ENCODE measurements at regions not wholly inside any gene's neighbourhood (a gene's known extent, or its start where the extent isn't known, plus 50 kb on each side); places are given as distances from the start of the nearest gene placed in this dataset.
A peak's percentile ranks its signal among the peaks of the same experiment; 100 is the strongest.

DNA sequence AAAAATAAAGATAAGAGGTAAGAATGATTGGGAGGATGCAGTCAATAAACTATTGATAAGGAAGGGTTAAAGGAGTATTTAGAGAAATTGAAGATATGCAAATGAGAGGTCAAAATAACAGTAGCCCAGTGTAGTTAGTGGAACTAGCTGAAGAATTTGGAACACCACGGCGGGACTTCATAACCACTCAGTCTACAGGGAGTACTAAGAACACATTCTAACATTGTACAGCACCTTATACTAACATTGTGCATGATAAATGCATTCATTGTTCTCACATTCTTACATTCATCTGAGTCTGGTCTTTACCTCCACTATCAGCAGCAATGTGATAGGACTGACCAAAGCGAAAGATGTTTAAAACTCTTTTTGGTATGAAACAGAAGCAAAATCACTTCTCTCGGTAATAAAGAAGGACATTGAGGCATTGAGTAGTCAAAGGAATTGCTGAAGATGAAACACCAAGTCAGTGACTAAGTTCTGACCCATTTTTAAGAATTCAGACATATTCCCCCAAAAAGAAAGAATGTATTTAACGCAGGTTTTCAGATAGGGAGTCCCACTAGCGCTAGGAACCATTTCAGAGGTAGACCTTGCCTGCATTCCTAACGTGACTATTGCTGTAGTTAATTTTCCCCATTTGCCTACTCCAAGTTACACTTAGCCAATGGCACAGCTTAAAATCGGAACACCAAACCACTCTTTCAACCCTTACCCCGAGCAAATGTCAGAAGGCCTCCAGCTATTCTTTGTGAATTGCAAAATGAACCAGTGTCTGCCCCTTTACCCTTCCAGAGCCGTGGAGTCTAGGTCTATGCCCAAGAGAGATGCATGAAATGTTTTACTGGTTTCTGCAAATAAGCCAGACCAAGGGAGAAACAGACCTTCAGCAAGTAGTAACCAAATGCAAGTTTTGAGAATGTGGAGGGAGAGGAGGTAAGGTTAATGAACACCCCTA lies 108.8 kb upstream of the IRF2BP2 start:
- no peak for FAIRE-seq
- in situ Hi-C loops (cut with MboI) (no loop called here), intact Hi-C loops (cut with micrococcal nuclease) (no loop called here)
- Histone ChIP-seq H3K27ac (ENCODE audit: extremely low read depth, low read depth, low read length) (no peak overlapping the region), H3K4me1 (replicated peaks in 1 of 2; ENCODE audit: control insufficient read depth in 2 of 2, insufficient read depth in 2 of 2, low read length in 2 of 2) (peaks cover 24 to 55% of the 10 kb centered on the region in 2 experiments), H4K20me1 (replicated peaks; ENCODE audit: control insufficient read depth, insufficient read depth, low read length) (no peaks in the 10 kb centered on the region), H3K27me3 (ENCODE audit: control insufficient read depth in 2 of 2, insufficient read depth in 2 of 2, low read length in 2 of 2) (no peaks in the 10 kb centered on the region), H3K79me2 (ENCODE audit: control insufficient read depth, insufficient read depth, low read length) (no peaks in the 10 kb centered on the region), H3K9ac (ENCODE audit: insufficient read depth in 1 of 2, low read depth in 2 of 2, low read length in 2 of 2) (no peak overlapping the region), H3K9me1 (ENCODE audit: control insufficient read depth, insufficient read depth, low read length) (no peaks in the 10 kb centered on the region), H3K4me3 (no peak overlapping the region), H3K4me2 (ENCODE audit: insufficient read depth, low read length) (no peak overlapping the region), H3K9me3 (replicated peaks; ENCODE audit: control insufficient read depth, insufficient read depth, low read depth, low read length) (no peaks in the 10 kb centered on the region), H3K36me3 (ENCODE audit: control insufficient read depth, insufficient read depth, low read length) (no peaks in the 10 kb centered on the region), H2AFZ (ENCODE audit: low read depth, low read length) (peak overlapping the region; percentile 1; the same call in 1 of the 2 replicates)
- no peak for ATAC-seq
- CTCF ChIA-PET (ENCODE audit: low intra/inter-chr PET ratio) = no interaction called here
- DNase-seq (ENCODE audit: extremely low read depth in 1 of 4, low spot score in 3 of 4) = no peak
- TF ChIP-seq, protein P1, sequence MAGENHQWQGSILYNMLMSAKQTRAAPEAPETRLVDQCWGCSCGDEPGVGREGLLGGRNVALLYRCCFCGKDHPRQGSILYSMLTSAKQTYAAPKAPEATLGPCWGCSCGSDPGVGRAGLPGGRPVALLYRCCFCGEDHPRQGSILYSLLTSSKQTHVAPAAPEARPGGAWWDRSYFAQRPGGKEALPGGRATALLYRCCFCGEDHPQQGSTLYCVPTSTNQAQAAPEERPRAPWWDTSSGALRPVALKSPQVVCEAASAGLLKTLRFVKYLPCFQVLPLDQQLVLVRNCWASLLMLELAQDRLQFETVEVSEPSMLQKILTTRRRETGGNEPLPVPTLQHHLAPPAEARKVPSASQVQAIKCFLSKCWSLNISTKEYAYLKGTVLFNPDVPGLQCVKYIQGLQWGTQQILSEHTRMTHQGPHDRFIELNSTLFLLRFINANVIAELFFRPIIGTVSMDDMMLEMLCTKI (IDR thresholded peaks at IDR 0.05; ENCODE audit: partially characterized antibody) = no peak
- 0 out of 2 replicates have a peak, but pooled peaks have one; percentile 13 for TF ChIP-seq ZNF668 (CRISPR knock-in tag; IDR thresholded peaks at IDR 0.05)
- TF ChIP-seq, protein P2, sequence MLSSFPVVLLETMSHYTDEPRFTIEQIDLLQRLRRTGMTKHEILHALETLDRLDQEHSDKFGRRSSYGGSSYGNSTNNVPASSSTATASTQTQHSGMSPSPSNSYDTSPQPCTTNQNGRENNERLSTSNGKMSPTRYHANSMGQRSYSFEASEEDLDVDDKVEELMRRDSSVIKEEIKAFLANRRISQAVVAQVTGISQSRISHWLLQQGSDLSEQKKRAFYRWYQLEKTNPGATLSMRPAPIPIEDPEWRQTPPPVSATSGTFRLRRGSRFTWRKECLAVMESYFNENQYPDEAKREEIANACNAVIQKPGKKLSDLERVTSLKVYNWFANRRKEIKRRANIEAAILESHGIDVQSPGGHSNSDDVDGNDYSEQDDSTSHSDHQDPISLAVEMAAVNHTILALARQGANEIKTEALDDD (IDR thresholded peaks at IDR 0.05) = no peak
- POLR2A ChIA-PET = interaction anchor here (0.6 to 3.1 kb wide), 7 partner anchors 9 to 254 kb away, joined by 3 to 15 read pairs (median 3); no protein-coding TSS in a partner anchor
- BruUV-seq (replicated peaks) = no TSS peak
- WGBS (ENCODE audit: insufficient coverage, low coverage, missing lambda C conversion rate) = 64% methylated on average over 10 of the region's 10 CpGs

All from K562 (cell line).